ENCODE measurements at regions not wholly inside any gene's neighbourhood (a gene's known extent, or its start where the extent isn't known, plus 50 kb on each side); places are given as distances from the start of the nearest gene placed in this dataset.
"Not testable (repeated sequence)": the region's sequence is repeated elsewhere in the genome, so short reads cannot be mapped to it uniquely, and the experiment has no call there.

DNA sequence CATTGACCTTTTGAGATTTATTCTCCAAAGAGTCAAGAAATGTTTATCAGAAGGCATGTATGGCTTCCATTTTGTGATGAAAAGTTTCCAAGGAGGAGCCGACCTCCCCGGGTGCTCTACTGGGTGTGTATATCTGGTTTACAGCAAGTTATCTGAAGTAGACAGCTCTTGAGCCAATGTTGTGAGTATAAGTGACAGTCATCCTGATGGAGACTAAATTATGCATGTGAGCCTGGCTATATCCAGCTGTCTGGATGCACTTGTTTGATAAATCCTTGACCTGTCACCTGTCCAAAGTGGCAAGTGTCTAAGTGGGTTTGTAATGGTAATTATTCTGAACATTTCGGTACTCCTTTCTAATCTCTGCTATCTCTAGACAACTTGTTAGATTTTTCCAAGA is 142.2 kb downstream of the NR2F2 start:
- DNase-seq = no peak

DNA sequence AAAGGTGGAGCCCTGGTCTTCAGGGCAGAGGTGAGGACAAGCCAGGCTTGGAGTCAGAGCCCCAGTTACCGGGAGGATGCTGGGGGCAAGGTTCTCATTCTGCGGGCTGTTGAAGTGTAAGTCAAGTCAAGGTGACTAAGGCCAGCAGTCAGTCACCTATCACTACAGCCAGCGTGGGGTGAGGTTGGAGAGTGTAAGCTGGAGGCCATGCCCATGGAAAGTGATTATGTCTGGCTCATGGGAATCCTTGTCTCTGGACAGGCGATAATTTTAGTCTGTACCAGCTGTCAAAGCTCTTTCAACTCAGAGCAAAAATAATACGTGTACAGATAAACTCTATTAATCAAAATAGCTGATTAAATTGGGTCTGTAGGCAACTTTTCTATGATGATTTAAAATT is 143.1 kb downstream of the NR2F2 start:
- DNase-seq = no peak

DNA sequence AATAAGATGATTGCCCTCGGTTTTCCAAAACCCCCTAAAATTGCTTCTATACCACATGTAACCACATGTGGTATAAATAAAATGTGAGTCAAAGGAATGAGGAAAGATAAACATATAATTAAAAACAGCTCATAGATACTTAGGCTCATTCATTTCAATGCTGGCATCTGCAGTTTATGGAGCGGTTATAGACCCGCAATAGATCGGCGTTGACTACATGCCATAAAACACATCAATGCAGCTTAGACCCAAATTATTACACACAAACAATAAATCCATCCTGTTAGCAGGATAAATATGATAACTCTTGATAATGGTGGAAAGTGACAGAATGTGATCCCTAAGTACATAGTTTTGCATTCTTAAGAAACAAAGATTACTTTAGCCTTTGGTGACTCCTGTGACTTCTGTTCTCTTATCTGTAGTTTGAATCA is 143.7 kb downstream of the NR2F2 start:
- DNase-seq = no peak

DNA sequence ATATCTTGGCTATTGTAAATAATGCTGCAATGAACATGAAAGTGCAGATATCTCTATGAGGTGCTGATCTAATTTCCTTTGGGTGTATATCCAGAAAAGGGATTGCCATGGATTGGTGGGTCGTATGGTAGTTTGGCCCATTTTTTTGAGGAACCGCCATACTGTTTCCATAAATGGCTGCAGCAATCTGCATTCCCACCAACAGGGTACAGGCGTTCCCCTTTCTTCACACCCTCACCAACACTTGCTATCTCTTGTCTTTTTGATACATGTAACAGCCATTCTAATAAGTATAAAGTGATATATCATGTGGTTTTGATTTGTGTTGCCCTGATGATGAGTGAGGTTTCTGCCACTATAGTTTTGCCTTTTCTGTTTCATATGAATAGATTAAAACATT is 146.7 kb downstream of the NR2F2 start:
- DNase-seq = no peak

DNA sequence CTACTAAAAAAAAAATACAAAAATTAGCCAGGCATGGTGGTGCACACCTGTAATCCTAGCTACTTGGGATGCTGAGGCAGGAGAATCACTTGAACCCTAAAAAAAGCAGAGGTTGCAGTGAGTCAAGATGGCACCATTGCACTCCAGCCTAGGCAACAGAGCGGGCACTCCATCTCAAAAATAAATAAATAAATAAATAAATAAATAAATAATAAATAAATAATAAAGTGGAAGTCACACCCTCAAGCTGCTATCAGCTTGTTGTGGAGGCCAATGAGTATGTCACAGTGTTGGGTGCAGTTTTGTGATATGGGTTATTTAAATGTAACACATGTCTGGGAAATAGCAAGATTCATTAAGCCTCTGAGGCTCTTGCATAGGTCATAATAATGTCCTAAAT is 153.9 kb downstream of the NR2F2 start:
- DNase-seq = not testable (repeated sequence)

DNA sequence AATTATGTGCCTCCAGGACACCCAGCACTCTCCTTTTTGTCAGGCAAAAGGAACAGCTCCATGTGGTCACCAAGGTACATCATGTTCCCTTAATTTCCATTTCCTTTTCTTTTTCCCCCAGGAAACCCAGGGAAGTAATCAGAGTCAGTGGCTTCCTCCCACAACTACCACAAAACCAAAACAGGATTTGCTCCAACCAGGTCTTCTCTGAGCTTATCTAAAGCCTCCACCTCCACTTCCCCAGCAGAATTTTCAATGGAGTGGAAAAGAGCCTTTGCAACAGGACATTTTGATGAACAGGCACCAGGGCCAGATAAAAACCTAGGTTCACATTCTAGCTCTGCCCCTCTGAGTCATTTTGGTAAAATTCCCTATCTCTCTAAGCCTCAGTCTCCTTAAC is 154.3 kb downstream of the NR2F2 start:
- no peak for DNase-seq

DNA sequence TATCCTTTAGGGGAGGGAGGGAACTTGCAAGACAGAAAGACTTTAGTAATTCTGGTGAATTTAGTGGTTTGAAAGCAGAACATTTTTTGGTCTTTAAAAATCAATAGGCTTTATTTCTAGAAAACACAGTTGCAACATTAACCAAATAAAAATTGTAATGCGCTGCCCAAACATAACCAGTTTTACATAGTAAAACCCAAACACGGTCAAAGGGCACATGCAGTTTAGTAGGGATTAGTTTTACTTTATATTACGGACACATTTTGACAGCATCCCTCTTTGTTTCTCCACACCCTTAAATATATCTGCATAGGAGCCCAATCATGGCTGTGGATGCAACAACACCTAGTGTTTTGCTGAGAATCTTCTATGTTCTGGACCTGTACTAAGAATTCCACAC is 156.7 kb downstream of the NR2F2 start:
- DNase-seq = no peak

DNA sequence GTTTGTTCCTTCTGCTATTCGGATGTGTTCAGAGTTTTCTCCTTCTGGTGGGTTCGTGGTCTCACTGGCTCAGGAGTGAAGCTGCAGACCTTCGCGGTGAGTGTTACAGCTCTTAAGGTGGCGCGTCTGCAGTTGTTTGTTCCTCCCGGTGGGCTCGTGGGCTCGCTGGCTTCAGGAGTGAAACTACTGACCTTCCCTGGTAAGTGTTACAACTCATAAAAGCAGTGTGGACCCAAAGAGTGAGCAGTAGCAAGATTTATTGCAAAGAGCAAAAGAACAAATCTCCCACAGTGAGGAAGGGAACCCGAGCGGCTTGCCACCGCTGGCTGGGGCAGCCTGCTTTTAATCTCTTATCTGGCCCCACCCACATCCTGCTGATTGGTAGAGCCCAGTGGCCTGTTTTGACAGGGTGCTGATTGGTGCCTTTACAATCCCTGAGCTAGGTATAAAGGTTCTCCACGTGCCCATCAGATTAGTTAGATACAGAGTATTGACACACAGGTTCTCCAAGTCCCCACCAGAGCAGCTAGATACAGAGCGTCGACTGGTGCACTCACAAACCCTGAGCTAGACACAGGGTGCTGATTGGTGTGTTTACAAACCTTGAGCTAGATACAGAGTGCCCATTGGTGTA is 160.7 kb downstream of the NR2F2 start:
- DNase-seq = not testable (repeated sequence)

DNA sequence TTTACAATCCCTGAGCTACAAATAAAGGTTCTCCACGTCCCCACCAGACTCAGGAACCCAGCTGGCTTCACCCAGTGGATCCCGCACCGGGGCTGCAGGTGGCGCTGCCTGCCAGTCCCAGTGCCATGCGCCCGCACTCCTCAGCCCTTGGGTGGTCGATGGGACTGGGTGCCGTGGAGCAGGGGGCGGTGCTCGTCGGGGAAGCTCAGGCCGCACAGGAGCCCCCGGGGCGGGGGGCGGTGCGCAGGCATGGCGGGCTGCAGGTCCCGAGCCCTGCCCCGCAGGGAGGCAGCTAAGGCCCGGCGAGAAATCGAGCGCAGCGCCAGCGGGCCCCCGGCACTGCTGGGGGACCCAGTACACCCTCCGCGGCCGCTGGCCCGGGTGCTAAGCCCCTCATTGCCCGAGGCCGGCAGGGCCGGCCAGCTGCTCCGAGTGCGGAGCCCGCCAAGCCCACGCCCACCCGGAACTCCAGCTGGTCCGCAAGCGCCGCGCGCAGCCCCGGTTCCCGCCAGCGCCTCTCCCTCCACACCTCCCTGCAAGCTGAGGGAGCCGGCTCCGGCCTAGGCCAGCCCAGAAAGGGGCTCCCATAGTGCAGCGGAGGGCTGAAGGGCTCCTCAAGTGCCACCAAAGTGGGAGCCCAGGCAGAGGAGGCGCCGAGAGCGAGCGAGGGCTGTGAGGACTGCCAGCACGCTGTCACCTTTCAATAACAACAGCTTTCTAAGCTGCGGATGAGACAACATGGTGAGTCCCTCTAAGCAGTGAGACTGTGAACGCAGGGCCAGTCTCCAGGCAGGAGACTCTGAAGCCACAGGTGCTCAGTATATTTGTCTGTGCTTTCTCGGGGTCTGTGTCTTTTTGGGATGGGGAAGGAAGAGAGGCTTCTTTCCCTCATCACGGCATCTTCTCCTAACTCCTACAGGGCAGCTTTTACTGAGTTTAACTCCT is 161.5 kb downstream of the NR2F2 start:
- not testable (repeated sequence) for DNase-seq

DNA sequence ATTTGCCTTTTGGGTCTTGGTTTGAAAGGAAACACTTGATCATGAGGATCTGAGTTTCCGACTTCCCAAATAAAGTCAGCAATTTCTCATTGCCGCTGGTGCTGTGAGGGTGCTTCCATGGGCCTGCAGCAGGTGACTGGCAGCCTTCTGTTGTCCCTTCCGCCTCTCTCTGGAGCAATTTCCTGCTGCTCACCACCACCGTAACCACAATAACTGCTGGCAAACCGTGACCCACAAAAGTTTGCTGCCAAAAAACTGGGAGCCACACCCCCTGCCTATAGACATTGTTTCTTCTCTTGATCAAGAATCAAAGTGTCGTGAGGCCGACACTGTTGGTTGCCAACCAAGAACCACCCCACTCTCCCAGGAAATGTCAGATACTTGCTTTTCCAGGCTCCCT is 164.0 kb downstream of the NR2F2 start:
- DNase-seq = no peak

DNA sequence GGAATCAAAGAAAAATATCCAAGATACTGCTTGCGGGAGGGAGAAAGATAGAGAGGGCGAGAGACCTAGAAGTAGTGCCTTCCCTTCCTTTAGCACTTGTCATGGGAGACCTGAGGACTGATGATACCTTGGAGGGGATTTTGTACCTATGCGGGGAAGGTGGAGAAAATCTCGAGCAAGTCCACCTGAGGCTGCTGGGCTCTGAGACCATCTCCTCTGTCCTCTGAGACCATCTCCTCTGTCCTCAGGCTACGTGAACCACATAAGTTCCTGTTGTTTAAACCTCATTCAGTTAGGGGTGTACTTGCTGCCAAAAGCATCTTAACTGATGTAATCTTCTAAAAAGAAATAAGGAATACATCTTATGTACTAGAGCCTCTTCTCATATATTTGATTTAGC is 164.9 kb downstream of the NR2F2 start:
- no peak for DNase-seq

DNA sequence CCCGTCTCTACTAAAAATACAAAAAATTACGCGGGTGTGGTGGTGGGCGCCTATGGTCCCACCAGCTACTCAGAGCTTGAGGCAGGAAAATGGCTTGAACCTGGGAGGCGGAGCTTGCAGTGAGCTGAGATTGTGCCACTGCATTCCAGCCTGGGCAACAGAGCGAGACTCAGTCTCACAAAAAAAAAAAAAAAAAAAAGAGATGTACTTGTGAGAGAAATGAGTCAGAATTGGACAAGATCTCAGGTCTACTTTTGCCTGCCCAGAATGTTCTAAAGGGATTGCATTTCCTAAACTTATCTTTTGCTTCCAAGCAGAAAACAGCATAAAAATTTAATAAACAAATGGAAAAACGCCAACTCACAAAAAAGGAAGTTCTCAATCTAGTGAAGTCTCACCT is 167.5 kb downstream of the NR2F2 start:
- DNase-seq = no peak

DNA sequence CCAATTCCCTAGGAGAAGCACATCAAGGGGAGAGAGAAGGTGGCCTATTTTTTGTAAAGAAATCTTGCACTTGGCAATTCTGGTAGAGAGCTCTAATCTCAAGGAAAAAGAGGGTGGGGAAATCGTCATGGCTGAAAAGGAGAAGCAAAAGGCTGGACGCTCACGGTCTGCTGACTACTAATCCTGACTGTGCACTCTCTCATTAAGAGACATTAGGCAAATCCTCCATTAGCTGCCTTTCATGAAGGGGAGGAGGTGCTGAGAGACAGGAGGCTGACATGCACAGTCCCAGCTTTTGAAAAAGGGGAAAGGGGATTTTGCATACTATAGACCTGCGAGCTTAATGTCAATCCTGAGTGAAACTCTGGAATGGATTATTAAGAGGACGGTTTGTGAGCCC is 170.0 kb downstream of the NR2F2 start:
- no peak for DNase-seq

DNA sequence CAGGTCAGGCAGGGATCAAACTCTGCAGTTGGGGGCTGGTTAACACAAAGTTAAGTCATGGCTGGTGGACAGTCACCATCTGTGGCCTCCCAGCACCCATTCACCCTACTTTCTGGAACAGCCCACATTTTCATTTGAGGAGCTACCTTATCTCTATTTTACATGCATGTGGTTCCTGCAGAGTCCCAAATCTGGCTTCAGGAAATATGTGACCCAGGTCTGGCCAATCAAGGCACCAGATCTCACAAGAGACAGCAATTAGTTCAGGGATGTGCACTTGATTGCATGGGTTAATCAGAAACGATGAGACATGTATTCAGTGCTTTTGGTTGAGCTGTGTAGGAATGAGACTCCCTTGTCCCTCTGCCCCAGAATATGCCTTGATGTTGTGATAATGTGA is 170.9 kb downstream of the NR2F2 start:
- DNase-seq = no peak

DNA sequence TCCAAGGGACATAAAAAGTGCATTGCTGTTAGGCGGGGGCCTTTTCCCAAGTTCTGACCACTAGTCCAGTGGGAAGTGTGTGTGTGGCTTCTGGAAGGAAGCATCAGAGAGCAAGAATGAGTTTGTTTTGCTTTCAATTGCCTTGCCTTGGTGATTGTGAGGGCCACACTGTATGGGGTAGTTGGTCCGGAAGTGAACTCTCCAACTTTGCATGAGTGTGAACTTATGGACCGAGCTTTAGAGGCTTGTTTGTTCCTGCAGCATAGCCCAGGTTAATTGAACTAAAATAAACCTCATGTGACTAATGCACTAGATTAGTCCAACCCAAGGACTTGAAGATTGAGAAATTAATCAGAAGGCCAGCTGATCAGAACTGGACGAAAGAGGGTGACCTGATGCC is 171.7 kb downstream of the NR2F2 start:
- DNase-seq = no peak

DNA sequence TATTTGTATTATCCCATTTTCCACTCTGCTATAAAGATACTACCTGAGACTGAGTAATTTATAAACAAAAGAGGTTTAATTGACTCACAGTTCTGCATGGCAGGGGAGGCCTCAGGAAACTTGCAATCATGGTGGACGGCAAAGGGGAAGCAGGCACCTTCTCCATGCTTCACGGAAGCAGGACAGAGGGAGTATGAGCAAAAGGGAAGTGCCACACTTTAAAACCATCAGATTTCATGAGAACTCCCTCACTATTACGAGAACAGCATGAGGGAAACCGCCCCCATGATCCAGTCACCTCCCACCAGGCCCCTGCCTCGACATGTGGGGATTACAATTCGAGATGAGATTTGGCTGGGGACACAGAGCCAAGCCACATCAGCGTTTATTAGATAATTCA is 172.8 kb downstream of the NR2F2 start:
- no peak for DNase-seq

DNA sequence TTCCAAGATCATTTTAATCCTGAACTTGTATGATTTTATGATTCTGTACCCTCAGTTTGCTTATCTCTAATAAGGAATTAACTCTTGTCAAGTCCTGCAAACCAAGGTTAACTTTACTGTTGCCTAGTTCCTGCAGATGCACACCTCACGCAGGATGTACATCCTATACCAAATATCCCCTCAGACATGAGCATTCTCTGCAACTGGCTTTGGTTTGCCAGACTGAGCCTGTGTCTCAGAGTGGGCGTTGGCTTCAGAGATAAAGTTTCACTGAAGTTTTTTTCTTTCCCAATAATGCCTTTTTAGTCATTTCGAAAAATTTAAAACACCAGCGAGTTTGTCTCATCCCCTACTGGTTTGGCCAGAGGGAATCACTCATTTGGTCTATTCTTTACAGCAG is 173.9 kb downstream of the NR2F2 start:
- no peak for DNase-seq

DNA sequence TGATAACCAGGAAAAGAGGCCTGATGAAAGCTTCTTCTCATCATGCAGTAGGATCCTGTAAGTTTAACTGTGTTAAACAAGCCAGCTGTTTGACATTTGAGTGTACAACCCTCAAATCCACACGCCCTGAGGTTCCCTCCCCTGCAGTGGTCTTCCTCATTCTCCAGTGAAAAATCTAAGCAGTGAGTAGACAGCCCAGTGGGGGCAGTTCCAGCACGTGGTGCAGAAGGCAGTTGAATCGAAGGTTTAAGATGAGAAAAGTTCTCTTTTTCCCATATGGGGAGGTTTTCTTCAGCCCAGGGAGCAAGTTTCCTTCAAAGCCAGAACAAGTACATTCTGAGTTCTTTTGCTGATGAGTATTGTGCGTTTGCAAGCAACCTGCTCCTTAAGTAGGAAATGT is 174.5 kb downstream of the NR2F2 start:
- DNase-seq = no peak

DNA sequence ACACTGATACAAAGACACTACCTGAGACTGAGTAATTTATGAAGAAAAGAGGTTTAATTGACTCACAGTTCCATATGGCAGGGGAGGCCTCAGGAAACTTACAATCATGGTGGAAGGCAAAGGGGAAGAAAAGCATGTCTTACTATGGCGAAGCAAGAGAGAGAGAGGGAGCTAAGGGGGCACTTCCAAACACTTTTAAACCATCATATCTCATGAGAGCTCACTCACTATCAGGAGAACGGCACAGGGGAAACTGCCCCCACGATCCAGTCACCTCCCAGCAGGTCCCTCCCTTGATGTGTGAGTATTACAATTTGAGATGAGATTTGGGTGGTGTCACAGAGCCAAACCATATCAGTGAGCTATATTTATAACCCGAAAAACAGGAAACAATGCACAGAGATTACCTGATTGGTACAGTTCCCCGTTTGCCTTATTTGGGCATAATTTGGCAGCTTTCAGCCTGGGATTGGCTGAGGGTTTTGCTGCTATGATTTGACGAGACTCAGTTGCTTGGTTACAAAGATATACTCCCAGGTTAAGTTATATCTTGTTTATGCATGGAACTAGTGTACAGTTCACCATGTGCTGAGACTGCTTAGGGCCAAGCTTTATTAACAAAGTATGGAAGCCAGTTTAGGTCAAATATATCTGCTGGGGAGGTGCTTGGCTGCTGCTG is 184.2 kb downstream of the NR2F2 start:
- DNase-seq = no peak

DNA sequence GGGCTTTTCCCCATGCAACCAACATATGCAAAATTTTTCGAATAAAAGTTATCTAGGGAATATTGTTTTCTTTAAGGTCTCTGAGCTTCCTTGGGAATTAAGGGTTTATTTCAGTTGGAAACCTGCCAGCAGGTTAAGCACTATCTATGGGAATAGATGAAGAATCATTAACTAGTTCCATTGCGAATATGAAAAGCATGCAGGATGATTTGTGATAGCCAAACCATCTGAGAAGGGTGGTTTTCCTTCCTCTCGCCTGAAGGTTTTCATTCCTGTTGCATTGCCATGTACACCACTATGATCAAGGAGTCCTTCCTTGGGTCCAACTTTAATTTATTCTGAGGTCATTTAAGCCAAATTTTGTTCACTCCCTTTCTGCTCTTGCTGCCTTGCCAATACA is 184.9 kb downstream of the NR2F2 start:
- DNase-seq = no peak

DNA sequence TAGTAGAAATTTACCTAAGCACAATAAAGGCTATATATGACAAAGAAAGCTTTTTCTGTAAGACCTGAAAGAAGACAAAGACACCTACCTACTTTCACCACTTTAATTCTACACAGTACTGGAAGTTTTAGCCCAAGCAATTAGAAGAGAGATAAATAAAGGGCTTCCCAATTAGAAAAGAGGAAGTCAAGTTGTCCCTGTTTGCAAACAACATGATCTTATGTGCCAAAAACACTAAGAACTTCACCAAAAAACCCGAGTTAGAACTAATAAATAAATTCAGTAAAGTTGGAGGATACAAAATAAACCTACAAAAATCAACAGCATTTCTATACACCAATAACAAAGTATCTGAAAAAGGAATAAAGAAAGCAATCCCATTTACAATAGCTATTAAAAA is 190.9 kb downstream of the NR2F2 start:
- DNase-seq = no peak

DNA sequence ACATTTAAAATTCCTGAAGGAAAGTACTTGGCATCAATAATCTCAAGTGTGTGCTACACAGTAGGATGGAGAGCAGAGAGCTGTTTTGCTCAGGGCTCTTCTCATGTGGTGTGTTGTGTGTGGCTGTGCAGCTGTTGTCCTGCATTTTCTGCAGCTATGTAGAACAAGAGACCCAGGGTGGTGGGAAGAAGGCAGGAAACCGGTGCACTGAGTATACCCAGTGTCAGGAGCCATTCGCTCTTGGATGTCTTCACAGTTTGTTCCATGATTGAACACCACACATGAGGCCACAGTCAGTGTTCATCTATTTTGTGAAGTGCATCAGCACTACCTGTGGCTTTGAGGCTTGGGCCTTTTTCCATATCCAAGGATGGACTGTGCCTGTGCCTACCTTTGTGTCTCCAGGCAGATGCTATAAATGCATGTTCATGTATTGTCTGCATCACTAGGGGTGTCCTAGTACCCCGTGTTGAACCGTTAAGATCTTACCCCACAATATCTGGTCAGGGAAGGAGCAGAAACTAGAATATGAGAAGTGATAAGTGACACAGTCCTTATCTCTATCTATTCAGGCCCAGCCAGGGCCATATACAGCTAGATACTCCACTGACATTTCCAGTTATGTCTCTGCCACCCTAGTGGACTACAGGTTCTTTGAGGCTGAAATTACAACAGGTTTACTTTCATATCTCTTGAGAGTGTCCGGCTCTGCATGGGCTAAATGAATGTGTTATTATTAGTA is 194.3 kb downstream of the NR2F2 start:
- DNase-seq = no peak

DNA sequence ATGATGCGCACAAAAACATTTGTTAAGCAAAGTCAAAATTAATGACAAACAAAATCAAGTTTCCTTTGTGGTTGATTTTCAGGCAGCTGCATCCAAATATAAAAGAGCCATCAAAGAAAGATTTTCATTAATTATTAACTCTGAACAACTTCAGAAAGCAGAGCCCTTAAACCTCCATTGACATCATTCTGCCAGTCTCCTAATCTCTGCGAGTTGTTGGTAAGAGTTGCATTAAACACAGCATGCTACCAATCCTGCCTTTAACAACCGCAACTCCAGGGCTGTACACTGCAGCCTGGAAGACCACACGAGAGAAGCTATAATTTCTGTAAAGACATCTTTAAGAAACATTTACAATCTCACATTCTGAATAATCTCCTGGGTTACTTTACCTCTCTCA is 204.6 kb downstream of the NR2F2 start:
- DNase-seq = no peak

Data from NCI-H524 treated with DMSO at 0.1 percent for 48 hours (cell line).